ENCODE measurements at regions not wholly inside any gene's neighbourhood (a gene's known extent, or its start where the extent isn't known, plus 50 kb on each side); places are given as distances from the start of the nearest gene placed in this dataset.

GRCh38 chr5:135194126-135194488 is 160.1 kb upstream of the PITX1 start:
- no peak overlapping the region for H3K4me3 Mint-ChIP-seq

More at GRCh38 chr5:135194126-135194488, 160.1 kb upstream of the PITX1 start:
- no peak overlapping the region for H2BK120ac ChIP-seq (ENCODE audit: low read depth, low read length, poor library complexity, severe bottlenecking)
- no peak overlapping the region for H2BK20ac ChIP-seq (ENCODE audit: low read depth, low read length, poor library complexity, severe bottlenecking)
- H4K5ac ChIP-seq (ENCODE audit: insufficient read length, low read depth, low read length) = no peak overlapping the region
- Mint-ChIP-seq H3K27ac (no peak overlapping the region), H3K36me3 (ENCODE audit: insufficient read depth in 1 of 3, low read depth in 3 of 3) (no peaks in the 10 kb centered on the region), H3K9me3 (peaks cover 0 to 2% of the 10 kb centered on the region in 2 experiments; a peak in 3 of 5 replicates), H3K4me1 (peaks cover 5 to 10% of the 10 kb centered on the region in 2 experiments), H3K27me3 (ENCODE audit: low read depth) (peaks cover 89% of the 10 kb centered on the region)
- no peaks in the 10 kb centered on the region for H3K79me1 ChIP-seq (ENCODE audit: insufficient read depth, low read depth, low read length, poor library complexity, severe bottlenecking)
- no peak overlapping the region for H3K4me2 ChIP-seq (ENCODE audit: insufficient read depth, insufficient read length, low read length)
- no peak overlapping the region for H2AK5ac ChIP-seq (ENCODE audit: insufficient read length, low read length)
- H4K8ac ChIP-seq (replicated peaks; ENCODE audit: insufficient read length, low read depth, low read length) = no peak overlapping the region
- H4K20me1 ChIP-seq (ENCODE audit: control insufficient read depth, insufficient read depth, insufficient read length) = no peaks in the 10 kb centered on the region
- no peak overlapping the region for H3K14ac ChIP-seq (ENCODE audit: insufficient read depth, low read length)
- no peak overlapping the region for H3K18ac ChIP-seq (ENCODE audit: insufficient read length, low read depth, low read length)
- H3K27me3 ChIP-seq (ENCODE audit: insufficient read depth, low read length) = peaks cover 3% of the 10 kb centered on the region; the same call in 1 of the 2 replicates
- no peak overlapping the region for H3K9ac ChIP-seq (ENCODE audit: extremely low read depth, insufficient read length, low read length)
- H3K4ac ChIP-seq (ENCODE audit: low read depth, low read length) = no peak overlapping the region
- H2AFZ ChIP-seq (ENCODE audit: low read length) = no peak overlapping the region
- no peak overlapping the region for H3K56ac ChIP-seq (ENCODE audit: insufficient read length, low read depth, low read length)
- DNase-seq = no peak
- H4K91ac ChIP-seq (ENCODE audit: insufficient read length, low read depth, low read length) = no peak overlapping the region
- no peak overlapping the region for H2BK15ac ChIP-seq (ENCODE audit: low read depth, low read length)
- no peak overlapping the region for H3T11ph ChIP-seq (ENCODE audit: low read length)
- no CpG with 5 or more reads among the region's 2 CpGs for whole genome bisulfite sequencing (ENCODE audit: extremely low coverage, insufficient read length, low lambda C conversion rate)
- no peaks in the 10 kb centered on the region for H3K79me2 ChIP-seq (ENCODE audit: insufficient read depth, low read length)
- H3K27ac ChIP-seq (ENCODE audit: insufficient read length, low read depth, low read length) = no peak overlapping the region
- H3K4me1 ChIP-seq (ENCODE audit: insufficient read depth, low read length) = no peaks in the 10 kb centered on the region
- no peaks in the 10 kb centered on the region for H3K9me3 ChIP-seq (ENCODE audit: control insufficient read depth, low read depth, low read length)
- no peak overlapping the region for H2BK5ac ChIP-seq (ENCODE audit: insufficient read length, low read length)
- TF ChIP-seq CTCF (conservative IDR thresholded peaks at IDR 0.05) = no peak
- H3K23me2 ChIP-seq (ENCODE audit: insufficient read length, low read depth, low read length, poor library complexity, severe bottlenecking) = peaks cover 6% of the 10 kb centered on the region
- H3K23ac ChIP-seq (ENCODE audit: insufficient read length, low read depth, low read length) = no peak overlapping the region
- H2BK12ac ChIP-seq (ENCODE audit: insufficient read length, low read depth, low read length) = no peak overlapping the region
